A549 (cell line): ENCODE measurements at regions not wholly inside any gene's neighbourhood (a gene's known extent, or its start where the extent isn't known, plus 50 kb on each side); places are given as distances from the start of the nearest gene placed in this dataset.
A peak's percentile ranks its signal among the peaks of the same experiment; 100 is the strongest.

Source experiments
- ATAC-seq, 2 experiments: fragments of 200-7000 bp in 1 of 2; fragments of >200 bp in 1 of 2; cut with Nextera tagmentation in 1 of 2; cut with Tn5 transposase in 1 of 2; 3 replicates each; pipeline versions ENCODE4 v1.8.0 to v1.9.1; 2018 to 2020; ENCODE audit warnings: mild to moderate bottlenecking in 1 of 2, moderate library complexity in 1 of 2
- CTCF ChIA-PET: fragments of 300-600 bp; sonication (Branson Sonifier 250); formaldehyde crosslinking; extraction: SDS; loops from one replicate; lab custom pipeline; 2021; ENCODE audit warnings: antibody characterized with exemption, inconsistent platforms; lab: Yijun Ruan, JAX
- POLR2A ChIA-PET: fragments of 350-600 bp; formaldehyde crosslinking; extraction: SDS; loops from one replicate; lab custom pipeline; 2021; ENCODE audit warnings: antibody characterized with exemption, inconsistent platforms; lab: Yijun Ruan, JAX
- DNase-seq, 2 experiments: peaks; one replicate each; pipeline versions ENCODE4 v3.0.0 to v3.0.0-alpha.2; 2011 to 2016; ENCODE audit warnings: low read depth in 1 of 2, low spot score in 1 of 2
- FAIRE-seq: peaks from 2 replicates; lab custom pipeline; 2011; peaks lifted over from hg19 to GRCh38; lab: Jason Lieb, UNC
- H3K27ac ChIP-seq, 2 experiments: fragments of >200 bp; sonication (Bioruptor Twin); formaldehyde crosslinking; 3 replicates each; pipeline ENCODE4 v1.5.1; 2016 to 2017
- H3K4me1 ChIP-seq: fragments of >200 bp; sonication (Bioruptor Twin); formaldehyde crosslinking; 3 replicates; pipeline ENCODE4 v1.6.1; 2016
- H3K4me2 ChIP-seq: fragments of >200 bp; sonication (Bioruptor Twin); formaldehyde crosslinking; 3 replicates; pipeline ENCODE4 v1.6.1; 2016
- H3K4me3 ChIP-seq: fragments of >200 bp; sonication (Bioruptor Twin); formaldehyde crosslinking; 3 replicates; pipeline ENCODE4 v1.5.1; 2016
- H3K9me3 ChIP-seq: fragments of >200 bp; sonication (Bioruptor Twin); formaldehyde crosslinking; 3 replicates; pipeline ENCODE4 v1.6.1; 2016
- BHLHE40 ChIP-seq: IDR thresholded peaks from 2 replicates; pipeline ENCODE4 v1.6.1; 2012; ENCODE audit warnings: low read depth, low read length, inconsistent platforms
- CBX2 ChIP-seq: fragments of 200-600 bp; sonication (generic); IDR thresholded peaks from 2 replicates; pipeline ENCODE4 v1.6.1; 2016; ENCODE audit warnings: low read depth, mild to moderate bottlenecking, borderline replicate concordance
- CBX8 ChIP-seq: fragments of 200-600 bp; sonication (generic); IDR thresholded peaks from 2 replicates; pipeline ENCODE4 v1.6.1; 2016
- CEBPB ChIP-seq, 2 experiments: fragments of >200 bp in 1 of 2; sonication (Bioruptor Twin) in 1 of 2; formaldehyde crosslinking in 1 of 2; IDR thresholded peaks; 2 replicates each; pipeline ENCODE4 v1.6.1; 2012 to 2016
- CHD2 ChIP-seq: fragments of 150-350 bp; IDR thresholded peaks from 2 replicates; pipeline ENCODE4 v1.6.1; 2014; ENCODE audit warnings: low read length; ENCODE audit not compliant: partially characterized antibody
- CHD4 ChIP-seq: fragments of 200-600 bp; sonication (generic); IDR thresholded peaks from 2 replicates; pipeline ENCODE4 v1.6.1; 2016; ENCODE audit warnings: antibody characterized with exemption, mild to moderate bottlenecking, borderline replicate concordance
- E2F6 ChIP-seq: IDR thresholded peaks from 2 replicates; pipeline ENCODE4 v1.6.1; 2012; ENCODE audit warnings: low read depth, borderline replicate concordance
- EHF ChIP-seq: fragments of 250-450 bp; sonication (Bioruptor Pico); IDR thresholded peaks from 2 replicates; pipeline ENCODE4 v1.5.0; 2020; ENCODE audit warnings: mild to moderate bottlenecking
- ELK1 ChIP-seq: fragments of 150-350 bp; IDR thresholded peaks from 2 replicates; pipeline ENCODE4 v1.6.1; 2014; ENCODE audit warnings: low read depth, mild to moderate bottlenecking, low read length
- ESRRA ChIP-seq: fragments of 150-350 bp; IDR thresholded peaks from 2 replicates; pipeline ENCODE4 v1.6.1; 2014; ENCODE audit warnings: mild to moderate bottlenecking, low read length, borderline replicate concordance
- FOSL2 ChIP-seq, 2 experiments: fragments of 450-650 bp in 1 of 2; fragments of >200 bp in 1 of 2; sonication (Bioruptor Twin) in 1 of 2; formaldehyde crosslinking; IDR thresholded peaks; 2 replicates each; pipeline versions ENCODE4 v1.5.0 to v1.6.1; 2016 to 2020; ENCODE audit warnings: mild to moderate bottlenecking in 1 of 2, moderate library complexity in 1 of 2
- FOXS1 ChIP-seq: fragments of 250-450 bp; sonication (Bioruptor Pico); IDR thresholded peaks from 2 replicates; pipeline ENCODE4 v1.5.0; 2020; ENCODE audit warnings: mild to moderate bottlenecking, moderate library complexity
- HDAC2 ChIP-seq: fragments of 200-600 bp; sonication (generic); IDR thresholded peaks from 2 replicates; pipeline ENCODE4 v1.6.1; 2016
- HES2 ChIP-seq: fragments of >200 bp; sonication (Bioruptor Twin); formaldehyde crosslinking; IDR thresholded peaks from 2 replicates; pipeline ENCODE4 v1.6.1; 2016
- HEYL ChIP-seq: fragments of 250-450 bp; sonication (Bioruptor Pico); IDR thresholded peaks from 2 replicates; pipeline ENCODE4 v1.8.0; 2021; ENCODE audit warnings: mild to moderate bottlenecking, moderate library complexity
- KDM1A ChIP-seq: fragments of 200-600 bp; sonication (generic); IDR thresholded peaks from 2 replicates; pipeline ENCODE4 v1.6.1; 2016; ENCODE audit warnings: low read depth, mild to moderate bottlenecking
- KDM5A ChIP-seq: fragments of 200-600 bp; sonication (generic); IDR thresholded peaks from 2 replicates; pipeline ENCODE4 v1.6.1; 2016; ENCODE audit warnings: antibody characterized with exemption, mild to moderate bottlenecking
- MAFK ChIP-seq: fragments of 450-650 bp; IDR thresholded peaks from 2 replicates; pipeline ENCODE4 v1.6.1; 2014; ENCODE audit not compliant: partially characterized antibody
- MAX ChIP-seq: IDR thresholded peaks from 2 replicates; pipeline ENCODE4 v1.6.1; 2012
- NFE2L2 ChIP-seq: fragments of 150-350 bp; conservative IDR thresholded peaks from 2 replicates; pipeline ENCODE4 v1.6.1; 2014; ENCODE audit warnings: low read length
- PHF8 ChIP-seq: fragments of 200-600 bp; sonication (generic); IDR thresholded peaks from 2 replicates; pipeline ENCODE4 v1.6.1; 2016; ENCODE audit warnings: low read depth, mild to moderate bottlenecking, antibody characterized with exemption, moderate library complexity, borderline replicate concordance
- RARB ChIP-seq: fragments of 250-450 bp; sonication (Bioruptor Pico); IDR thresholded peaks from 2 replicates; pipeline ENCODE4 v1.8.0; 2021; ENCODE audit warnings: mild to moderate bottlenecking, moderate library complexity
- RFX5 ChIP-seq: fragments of 450-650 bp; IDR thresholded peaks from 2 replicates; pipeline ENCODE4 v1.7.1; 2014; ENCODE audit warnings: antibody characterized with exemption, mild to moderate bottlenecking, moderate library complexity
- SMC3 ChIP-seq: fragments of >200 bp; sonication (Bioruptor Twin); formaldehyde crosslinking; IDR thresholded peaks from 3 replicates; pipeline ENCODE4 v1.6.1; 2018; ENCODE audit warnings: inconsistent platforms
- ZFP36 ChIP-seq: fragments of 450-650 bp; IDR thresholded peaks from 2 replicates; pipeline ENCODE4 v1.6.1; 2014; ENCODE audit warnings: borderline replicate concordance; ENCODE audit not compliant: partially characterized antibody
- WGBS: methylation state at CpG from one replicate; pipeline ENCODE4 v1.1.6; 2017; ENCODE audit errors: missing lambda C conversion rate; 5-methylcytosine and 5-hydroxymethylcytosine counted together
- TF ChIP-seq, protein P1 (sequence below): fragments of 250-450 bp; sonication (Bioruptor Pico); IDR thresholded peaks from 2 replicates; pipeline ENCODE4 v1.5.0; 2021; ENCODE audit warnings: mild to moderate bottlenecking, moderate library complexity, borderline replicate concordance

GRCh38 chr5:17135050-17135449 lies 82.4 kb upstream of the BASP1 start:
- CTCF ChIA-PET: interaction anchor here (1.4 kb wide), 1 partner anchor 202 kb away, joined by 4 read pairs; no protein-coding TSS in a partner anchor
- WGBS: 84% methylated on average over 3 of the region's 3 CpGs

DNA sequence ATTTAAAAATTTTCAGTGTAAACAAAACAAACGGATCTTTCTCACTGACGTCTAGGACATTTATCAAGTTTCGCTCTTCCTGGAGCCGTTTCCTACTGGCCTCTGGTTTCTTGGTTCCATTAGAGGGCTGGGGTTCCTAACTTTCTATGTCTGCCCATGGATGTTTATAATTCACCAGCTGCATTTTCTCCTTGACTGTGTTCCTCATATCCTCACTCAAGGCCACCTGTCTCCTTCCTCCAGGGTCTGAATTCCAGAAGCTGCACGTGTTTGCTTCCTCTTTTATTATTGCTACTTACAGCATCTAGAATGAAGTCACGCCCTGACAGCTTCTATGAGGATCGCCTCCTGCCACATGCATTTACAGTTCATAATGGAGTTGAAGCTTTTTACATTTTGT lies 74.1 kb upstream of the BASP1 start:
- DNase-seq (no peak), FAIRE-seq (no peak), ATAC-seq (no peak)
- H3K9me3 ChIP-seq: no peaks in the 10 kb centered on the region
- peaks cover 18% of the 10 kb centered on the region for H3K4me1 ChIP-seq
- TF ChIP-seq, protein P1, sequence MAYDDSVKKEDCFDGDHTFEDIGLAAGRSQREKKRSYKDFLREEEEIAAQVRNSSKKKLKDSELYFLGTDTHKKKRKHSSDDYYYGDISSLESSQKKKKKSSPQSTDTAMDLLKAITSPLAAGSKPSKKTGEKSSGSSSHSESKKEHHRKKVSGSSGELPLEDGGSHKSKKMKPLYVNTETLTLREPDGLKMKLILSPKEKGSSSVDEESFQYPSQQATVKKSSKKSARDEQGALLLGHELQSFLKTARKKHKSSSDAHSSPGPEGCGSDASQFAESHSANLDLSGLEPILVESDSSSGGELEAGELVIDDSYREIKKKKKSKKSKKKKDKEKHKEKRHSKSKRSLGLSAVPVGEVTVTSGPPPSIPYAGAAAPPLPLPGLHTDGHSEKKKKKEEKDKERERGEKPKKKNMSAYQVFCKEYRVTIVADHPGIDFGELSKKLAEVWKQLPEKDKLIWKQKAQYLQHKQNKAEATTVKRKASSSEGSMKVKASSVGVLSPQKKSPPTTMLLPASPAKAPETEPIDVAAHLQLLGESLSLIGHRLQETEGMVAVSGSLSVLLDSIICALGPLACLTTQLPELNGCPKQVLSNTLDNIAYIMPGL (CRISPR knock-in tag): no peak
- no peak for TF ChIP-seq RARB (CRISPR knock-in tag)
- no peak for TF ChIP-seq CBX8
- no peak for TF ChIP-seq MAX
- no peak for TF ChIP-seq KDM1A
- TF ChIP-seq CBX2: no peak
- no peak for TF ChIP-seq RFX5
- no peak for TF ChIP-seq BHLHE40
- TF ChIP-seq SMC3: no peak
- no peak for TF ChIP-seq HES2
- no peak for TF ChIP-seq FOXS1 (CRISPR knock-in tag)
- 85% methylated on average over 7 of the region's 7 CpGs for WGBS
- ChIA-PET POLR2A (no interaction called here), CTCF (interaction anchor here (1.1 to 2.5 kb wide), 5 partner anchors 11 to 81 kb away, joined by 3 to 17 read pairs (median 4); no protein-coding TSS in a partner anchor)
- no peak overlapping the region for H3K4me2 ChIP-seq
- no peak overlapping the region for H3K4me3 ChIP-seq
- peak overlapping the region in 1 of 2 experiments; percentile 44; a peak in 1 of 6 replicates for H3K27ac ChIP-seq

More at GRCh38 chr5:17135050-17135449, 82.4 kb upstream of the BASP1 start:
- ATAC-seq: no peak
- peaks cover 5% of the 10 kb centered on the region; the same call in 2 of the 3 replicates for H3K4me1 ChIP-seq
- no peak for DNase-seq
- H3K9me3 ChIP-seq: no peaks in the 10 kb centered on the region
- H3K27ac ChIP-seq: no peak overlapping the region
- no peak overlapping the region for H3K4me3 ChIP-seq
- no peak overlapping the region for H3K4me2 ChIP-seq
- FAIRE-seq: no peak
- TF ChIP-seq HES2 (no peak), HDAC2 (no peak), ZFP36 (no peak), CBX8 (no peak), ESRRA (no peak)
- POLR2A ChIA-PET: no interaction called here

DNA sequence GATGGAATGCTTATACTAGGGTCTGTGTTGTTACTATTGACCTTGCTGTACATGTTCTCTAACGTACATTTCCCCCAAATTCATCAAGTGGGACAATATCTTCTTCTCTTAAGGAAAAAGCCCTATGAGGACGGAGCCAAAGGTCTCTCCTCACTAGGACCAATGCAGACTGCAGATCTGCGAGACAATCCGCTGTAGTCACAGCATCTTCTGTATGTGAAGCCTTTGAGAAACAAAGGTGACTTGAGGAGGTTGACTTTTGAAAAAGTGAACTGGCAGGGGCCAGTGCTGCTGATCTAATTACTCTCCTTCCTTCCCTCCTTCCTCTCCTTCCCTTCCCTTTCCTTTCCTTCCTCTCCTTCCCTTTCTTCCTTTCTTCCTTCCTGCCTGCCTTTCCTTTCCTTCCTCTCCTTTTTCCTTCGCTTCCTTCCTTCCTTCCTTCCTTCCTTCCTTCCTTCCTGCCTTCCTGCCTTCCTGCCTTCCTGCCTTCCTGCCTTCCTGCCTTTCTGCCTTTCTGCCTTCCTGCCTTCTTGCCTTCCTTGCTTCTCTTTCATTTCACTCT lies 71.1 kb upstream of the BASP1 start:
- H3K4me3 ChIP-seq: no peak overlapping the region
- DNase-seq (no peak), FAIRE-seq (no peak), ATAC-seq (0 out of 6 replicates have a peak, but pooled peaks of 1 of the 2 experiments have one; percentile 24)
- H3K4me1 ChIP-seq: peaks cover 14% of the 10 kb centered on the region
- H3K27ac ChIP-seq: peak overlapping the region in 1 of 2 experiments; percentile 62; a peak in 3 of 6 replicates
- POLR2A ChIA-PET: no interaction called here
- WGBS: 80% methylated on average over 5 of the region's 5 CpGs
- no peaks in the 10 kb centered on the region for H3K9me3 ChIP-seq
- peak overlapping the region; percentile 13; the same call in 1 of the 3 replicates for H3K4me2 ChIP-seq
- CTCF ChIA-PET: no interaction called here
- no peak for TF ChIP-seq KDM1A
- no peak for TF ChIP-seq CHD4
- TF ChIP-seq CHD2: no peak
- no peak for TF ChIP-seq HEYL (CRISPR knock-in tag)
- no peak for TF ChIP-seq EHF (CRISPR knock-in tag)
- no peak for TF ChIP-seq CEBPB (IDR thresholded peaks at IDR 0.05)
- no peak for TF ChIP-seq PHF8
- no peak for TF ChIP-seq SMC3
- no peak for TF ChIP-seq NFE2L2
- no peak for TF ChIP-seq CBX8
- no peak for TF ChIP-seq HES2
- TF ChIP-seq CBX2: no peak
- TF ChIP-seq ELK1: no peak
- TF ChIP-seq, protein P1 (CRISPR knock-in tag): no peak
- TF ChIP-seq MAFK: no peak
- no peak for TF ChIP-seq E2F6
- TF ChIP-seq KDM5A: no peak
- no peak for TF ChIP-seq FOSL2 (IDR thresholded peaks at IDR 0.05)
- TF ChIP-seq FOSL2 (CRISPR knock-in tag; IDR thresholded peaks at IDR 0.05): no peak
